Heart left ventricle (tissue), 13 donors: ENCODE measurements at regions not wholly inside any gene's neighbourhood (a gene's known extent, or its start where the extent isn't known, plus 50 kb on each side); places are given as distances from the start of the nearest gene placed in this dataset.

Experiments used
- POLR2A ChIP-seq, 2 donors: fragments of 450-650 bp; IDR thresholded peaks; one replicate each; pipeline ENCODE4 v1.6.1; 2017; ENCODE audit warnings: antibody characterized with exemption in 2 of 2, mild to moderate bottlenecking in 2 of 2, moderate library complexity in 2 of 2
- TF ChIP-seq, protein P1 (sequence below), 12 donors: fragments of 200-600 bp; sonication (generic) in 4 of 12; IDR thresholded peaks; one replicate each; pipeline versions ENCODE4 v1.5.0 to v1.8.0; 2018 to 2022; ENCODE audit warnings: antibody characterized with exemption in 12 of 12, mild to moderate bottlenecking in 5 of 12
- donor health status: ischemic (EF 13 %, LVEDD 7.1; RV severe dilation, severe dysfunction).
- donor health status: DM: no; HTN: yes; CAD: no.
- donor health status: DM: no; HTN: no; CAD: no.
- donor health status: ischemic (EF 25% LVEDD 6.9; RV normal size, moderate dysfunction).
- donor health status: ischemic (EF 25% LVEDD 5.7; RV mildly dilated, moderate dysfunction).
- donor health status: ischemic (EF 35%, LVEDD 5.7; RV mildly dilated, moderate dysfunction).
- donor health status: nonischemic (EF 11% LVEDD 7.7; RV severe dilation, severe dysfunction).
- donor health status: DM: yes; HTN: yes; CAD: no.
- donor health status: PGD.
- donor health status: ischemic (EF 29% LVEDD 5.4; RV normal size, mild dysfunction).
- donor health status: nonischemic (EF 23%, LVEDD 6.1; RV moderate dilation, normal function).

DNA sequence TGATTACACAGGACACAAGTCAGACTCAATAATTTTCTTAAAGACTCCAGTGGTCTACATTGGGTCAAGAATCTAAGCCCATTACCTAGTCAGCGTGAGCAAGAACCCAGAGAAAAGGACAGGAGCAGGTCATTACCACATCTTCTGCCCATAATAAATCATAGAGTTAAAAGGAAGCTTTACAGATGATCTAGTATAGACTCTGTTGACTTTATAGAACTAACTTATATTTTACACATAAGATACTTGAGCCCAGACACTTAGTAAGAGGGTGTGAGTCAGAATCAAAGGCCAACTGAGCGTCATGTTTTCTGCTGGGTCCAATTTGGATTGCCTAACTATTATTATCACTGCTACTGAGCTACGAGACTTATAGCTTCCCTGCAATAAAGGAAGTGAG is 206.1 kb upstream of the NPSR1 start:
- no peak for TF ChIP-seq POLR2A (IDR thresholded peaks at IDR 0.05)
- TF ChIP-seq, protein P1, sequence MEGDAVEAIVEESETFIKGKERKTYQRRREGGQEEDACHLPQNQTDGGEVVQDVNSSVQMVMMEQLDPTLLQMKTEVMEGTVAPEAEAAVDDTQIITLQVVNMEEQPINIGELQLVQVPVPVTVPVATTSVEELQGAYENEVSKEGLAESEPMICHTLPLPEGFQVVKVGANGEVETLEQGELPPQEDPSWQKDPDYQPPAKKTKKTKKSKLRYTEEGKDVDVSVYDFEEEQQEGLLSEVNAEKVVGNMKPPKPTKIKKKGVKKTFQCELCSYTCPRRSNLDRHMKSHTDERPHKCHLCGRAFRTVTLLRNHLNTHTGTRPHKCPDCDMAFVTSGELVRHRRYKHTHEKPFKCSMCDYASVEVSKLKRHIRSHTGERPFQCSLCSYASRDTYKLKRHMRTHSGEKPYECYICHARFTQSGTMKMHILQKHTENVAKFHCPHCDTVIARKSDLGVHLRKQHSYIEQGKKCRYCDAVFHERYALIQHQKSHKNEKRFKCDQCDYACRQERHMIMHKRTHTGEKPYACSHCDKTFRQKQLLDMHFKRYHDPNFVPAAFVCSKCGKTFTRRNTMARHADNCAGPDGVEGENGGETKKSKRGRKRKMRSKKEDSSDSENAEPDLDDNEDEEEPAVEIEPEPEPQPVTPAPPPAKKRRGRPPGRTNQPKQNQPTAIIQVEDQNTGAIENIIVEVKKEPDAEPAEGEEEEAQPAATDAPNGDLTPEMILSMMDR (IDR thresholded peaks at IDR 0.05) = no peak
